MM.1S (cell line): ENCODE measurements at regions not wholly inside any gene's neighbourhood (a gene's known extent, or its start where the extent isn't known, plus 50 kb on each side); places are given as distances from the start of the nearest gene placed in this dataset.

Experiments used
- DNase-seq: peaks from one replicate; pipeline ENCODE4 v3.0.0-alpha.2; 2015
- H2AFZ ChIP-seq: fragments of 300-600 bp; sonication (generic); 2 replicates; pipeline ENCODE4 v1.6.0; 2016; ENCODE audit warnings: antibody characterized with exemption, low read length
- H3F3A ChIP-seq: fragments of 300-600 bp; sonication (generic); 2 replicates; pipeline ENCODE4 v1.6.1; 2016; ENCODE audit warnings: mild to moderate bottlenecking, antibody characterized with exemption, low read length, moderate library complexity, mixed read lengths; ENCODE audit not compliant: insufficient read depth
- H3K27ac ChIP-seq: fragments of 300-600 bp; sonication (generic); 2 replicates; pipeline ENCODE4 v1.5.1; 2016; ENCODE audit warnings: mild to moderate bottlenecking, low read length
- H3K27me3 ChIP-seq: fragments of 300-600 bp; sonication (generic); replicated peaks from 2 replicates; pipeline ENCODE4 v1.6.0; 2016; ENCODE audit warnings: low read length; ENCODE audit not compliant: insufficient read depth
- H3K36me3 ChIP-seq: fragments of 300-600 bp; sonication (generic); replicated peaks from 2 replicates; pipeline ENCODE4 v1.6.1; 2016; ENCODE audit warnings: mild to moderate bottlenecking, low read length, mixed read lengths; ENCODE audit not compliant: insufficient read depth
- H3K4me1 ChIP-seq: fragments of 300-600 bp; sonication (generic); 2 replicates; pipeline ENCODE4 v1.6.1; 2016; ENCODE audit warnings: low read length, mixed read lengths
- H3K4me2 ChIP-seq: fragments of 300-600 bp; sonication (generic); 2 replicates; pipeline ENCODE4 v1.6.0; 2016; ENCODE audit warnings: low read depth, low read length
- H3K4me3 ChIP-seq: fragments of 300-600 bp; sonication (generic); 2 replicates; pipeline ENCODE4 v1.5.1; 2016; ENCODE audit warnings: low read length, mixed read lengths
- H3K79me2 ChIP-seq: fragments of 300-600 bp; sonication (generic); 2 replicates; pipeline ENCODE4 v1.6.1; 2016; ENCODE audit warnings: mixed run types, low read length, mixed read lengths
- H3K9ac ChIP-seq: fragments of 300-600 bp; sonication (generic); 2 replicates; pipeline ENCODE4 v1.6.1; 2016; ENCODE audit warnings: low read length, mixed read lengths
- H3K9me2 ChIP-seq: fragments of 300-600 bp; sonication (generic); replicated peaks from 2 replicates; pipeline ENCODE4 v1.6.1; 2016; ENCODE audit warnings: mild to moderate bottlenecking, low read length, mixed read lengths; ENCODE audit not compliant: insufficient read depth
- H3K9me3 ChIP-seq: fragments of 300-600 bp; sonication (generic); replicated peaks from 2 replicates; pipeline ENCODE4 v1.6.1; 2016; ENCODE audit warnings: mild to moderate bottlenecking, low read length, mixed read lengths; ENCODE audit not compliant: insufficient read depth
- H4K20me1 ChIP-seq: fragments of 300-600 bp; sonication (generic); 2 replicates; pipeline ENCODE4 v1.6.1; 2016; ENCODE audit warnings: mild to moderate bottlenecking, low read length, moderate library complexity, mixed read lengths; ENCODE audit not compliant: insufficient read depth
- CTCF ChIP-seq: fragments of 300-600 bp; sonication (generic); IDR thresholded peaks from 2 replicates; pipeline ENCODE4 v1.5.1; 2016; ENCODE audit warnings: antibody characterized with exemption, low read length, mixed read lengths
- EZH2 ChIP-seq: fragments of 300-600 bp; sonication (generic); optimal IDR thresholded peaks from 2 replicates; pipeline ENCODE3; 2017; ENCODE audit warnings: low read depth, mild to moderate bottlenecking, antibody characterized with exemption, low read length, mixed read lengths
- EZH2phosphoT487 ChIP-seq: fragments of 300-600 bp; sonication (generic); IDR thresholded peaks from 2 replicates; pipeline ENCODE4 v1.6.1; 2018; ENCODE audit warnings: antibody characterized with exemption, low read length

- H3K4me1 ChIP-seq, result no peaks in the 10 kb centered on the region
- H3K4me3 ChIP-seq, result no peak overlapping the region
- H3K9ac ChIP-seq, result no peak overlapping the region
- H3K27ac ChIP-seq, result no peak overlapping the region
- H3F3A ChIP-seq, result no peaks in the 10 kb centered on the region
- H3K79me2 ChIP-seq, result no peaks in the 10 kb centered on the region
- no peak overlapping the region for H3K4me2 ChIP-seq
- H3K27me3 ChIP-seq, result no peaks in the 10 kb centered on the region
- TF ChIP-seq EZH2phosphoT487 (no peak), CTCF (no peak), EZH2 (no peak)
- no peaks in the 10 kb centered on the region for H3K9me3 ChIP-seq
- no peaks in the 10 kb centered on the region for H4K20me1 ChIP-seq
- no peaks in the 10 kb centered on the region for H3K9me2 ChIP-seq
- H2AFZ ChIP-seq, result no peak overlapping the region
- DNase-seq, result no peak
- no peaks in the 10 kb centered on the region for H3K36me3 ChIP-seq
Measured at GRCh38 chr5:167478188-167478587, 813.3 kb upstream of the WWC1 start.

GRCh38 chr5:167479779-167480178, 811.7 kb upstream of the WWC1 start:
- no peak for DNase-seq
- Histone ChIP-seq H2AFZ (no peak overlapping the region), H3F3A (no peaks in the 10 kb centered on the region), H3K27ac (no peak overlapping the region), H3K27me3 (no peaks in the 10 kb centered on the region), H3K4me1 (no peaks in the 10 kb centered on the region), H3K4me3 (no peak overlapping the region), H3K4me2 (no peak overlapping the region), H3K9me3 (no peaks in the 10 kb centered on the region), H3K9ac (no peak overlapping the region), H3K79me2 (no peaks in the 10 kb centered on the region), H3K9me2 (no peaks in the 10 kb centered on the region), H3K36me3 (no peaks in the 10 kb centered on the region), H4K20me1 (no peaks in the 10 kb centered on the region)
- TF ChIP-seq EZH2, result no peak
- no peak for TF ChIP-seq EZH2phosphoT487
- TF ChIP-seq CTCF, result no peak

- DNase-seq, result no peak
- Histone ChIP-seq H3K27me3 (no peaks in the 10 kb centered on the region), H3K36me3 (no peaks in the 10 kb centered on the region), H3K9me3 (no peaks in the 10 kb centered on the region), H2AFZ (no peak overlapping the region), H3K79me2 (no peaks in the 10 kb centered on the region), H3F3A (no peaks in the 10 kb centered on the region), H3K4me2 (no peak overlapping the region), H3K4me1 (no peaks in the 10 kb centered on the region), H3K9ac (no peak overlapping the region), H3K27ac (no peak overlapping the region), H4K20me1 (no peaks in the 10 kb centered on the region), H3K4me3 (no peak overlapping the region), H3K9me2 (no peaks in the 10 kb centered on the region)
- TF ChIP-seq EZH2phosphoT487, result no peak
- TF ChIP-seq CTCF, result no peak
- no peak for TF ChIP-seq EZH2
Measured at GRCh38 chr5:167481345-167481744, 810.1 kb upstream of the WWC1 start.
